ENCODE measurements at regions not wholly inside any gene's neighbourhood (a gene's known extent, or its start where the extent isn't known, plus 50 kb on each side); places are given as distances from the start of the nearest gene placed in this dataset.

DNA sequence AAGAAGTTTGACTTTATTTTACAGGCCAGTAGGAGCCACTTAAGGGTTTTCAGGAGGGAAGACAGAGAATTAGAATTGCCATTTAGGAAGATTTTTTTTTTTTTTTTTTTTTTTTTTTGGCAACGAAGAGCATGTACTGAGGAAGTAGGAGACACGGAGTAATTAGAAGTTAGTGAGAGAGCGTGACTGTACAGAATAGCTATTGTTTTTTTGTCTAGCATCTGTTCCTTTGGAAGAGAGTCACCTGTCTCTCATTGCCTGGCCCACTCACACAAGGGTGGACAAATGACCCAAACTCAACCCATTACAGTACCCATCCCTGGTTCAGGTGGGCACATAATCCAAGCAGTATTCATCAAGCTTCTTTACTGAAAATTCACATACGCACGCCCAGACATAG lies 166.7 kb downstream of the LACC1 start:
- H3K9me3 ChIP-seq (ENCODE audit: low read length) = no peaks in the 10 kb centered on the region
- H3K9me2 ChIP-seq (replicated peaks; ENCODE audit: insufficient read depth, low read length) = no peaks in the 10 kb centered on the region
- no peak overlapping the region for H3K27ac ChIP-seq (ENCODE audit: low read length)
- no peaks in the 10 kb centered on the region for H3K36me3 ChIP-seq (ENCODE audit: insufficient read depth, low read length)
- no peaks in the 10 kb centered on the region for H3K4me1 ChIP-seq (ENCODE audit: low read length)
- H4K20me1 ChIP-seq (ENCODE audit: insufficient read depth, low read depth, low read length) = no peaks in the 10 kb centered on the region
- no peaks in the 10 kb centered on the region for H3K27me3 ChIP-seq (ENCODE audit: low read length)
- H3K4me3 ChIP-seq (ENCODE audit: low read length) = no peak overlapping the region
- no peak for DNase-seq
- no peaks in the 10 kb centered on the region for H3K79me2 ChIP-seq (ENCODE audit: low read length)
- no peak overlapping the region for H3K9ac ChIP-seq (ENCODE audit: low read length)
- H3K4me2 ChIP-seq (ENCODE audit: low read depth, low read length, poor library complexity, severe bottlenecking) = no peak overlapping the region
- H2AFZ ChIP-seq (ENCODE audit: low read length) = no peak overlapping the region

DNA sequence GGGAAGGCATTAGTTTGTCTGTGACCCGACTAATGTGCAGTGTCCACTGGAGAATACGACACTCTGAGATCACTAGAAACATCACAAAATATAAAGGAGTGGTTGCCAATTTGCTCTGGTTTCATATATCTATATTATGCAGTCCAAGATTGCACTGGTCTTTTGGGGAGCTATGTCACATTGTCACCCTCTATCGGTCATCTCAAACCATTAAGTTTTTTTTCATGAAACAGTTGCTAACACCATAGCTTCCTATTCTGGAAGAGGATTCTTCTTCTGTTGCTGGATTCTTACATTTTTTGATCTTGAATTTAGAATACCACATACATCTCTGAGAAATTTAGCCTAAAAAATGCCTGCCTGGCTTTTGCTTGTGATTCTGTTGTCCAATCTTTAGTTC lies 168.6 kb downstream of the LACC1 start:
- Histone ChIP-seq H3K9ac (ENCODE audit: low read length) (no peak overlapping the region), H3K4me2 (ENCODE audit: low read depth, low read length, poor library complexity, severe bottlenecking) (no peak overlapping the region)

DNA sequence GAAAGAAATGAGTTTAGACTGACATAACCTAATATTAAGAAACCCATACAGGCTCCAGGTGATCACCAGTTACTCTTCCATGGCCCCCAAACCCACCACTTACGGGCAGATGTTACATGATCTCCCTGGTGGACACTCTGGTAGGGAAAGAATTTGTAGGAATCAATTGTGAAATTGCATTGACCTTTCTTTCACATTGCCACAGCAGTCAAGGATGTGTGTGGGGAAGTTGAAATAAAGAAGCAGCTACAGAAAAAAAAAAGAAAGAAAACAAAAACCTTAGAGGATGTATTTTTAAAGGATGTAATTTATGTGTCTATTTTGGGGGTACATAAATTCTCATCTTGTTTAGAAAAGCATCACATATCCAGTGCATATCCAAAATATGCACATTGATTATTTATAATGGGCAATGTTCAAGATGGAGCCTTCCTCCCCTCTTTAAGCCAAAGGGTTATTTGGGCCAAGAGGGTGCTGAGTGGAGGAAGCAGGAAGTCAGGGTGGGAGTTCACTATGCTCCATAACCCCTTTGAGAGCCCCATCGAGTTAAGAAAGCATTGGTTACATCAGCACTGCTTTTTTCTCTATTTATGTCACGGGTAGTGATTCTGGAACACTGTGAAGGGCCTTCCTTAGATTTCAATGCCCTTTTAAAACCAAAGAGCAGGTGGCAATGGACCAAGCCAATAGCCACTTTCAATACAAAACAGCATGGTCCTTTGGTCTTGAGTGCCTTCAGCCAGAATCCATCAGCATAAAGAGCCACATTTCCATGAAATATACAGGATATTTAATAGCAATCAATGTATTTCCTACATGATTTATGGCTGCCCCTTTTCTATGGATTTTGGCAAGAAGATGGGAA lies 169.6 kb downstream of the LACC1 start:
- H3K27ac ChIP-seq (ENCODE audit: low read length) = no peak overlapping the region
- H3K79me2 ChIP-seq (ENCODE audit: low read length) = no peaks in the 10 kb centered on the region
- H3K4me3 ChIP-seq (ENCODE audit: low read length) = no peak overlapping the region
- H3K9me2 ChIP-seq (replicated peaks; ENCODE audit: insufficient read depth, low read length) = no peaks in the 10 kb centered on the region
- H3K9me3 ChIP-seq (ENCODE audit: low read length) = no peaks in the 10 kb centered on the region
- no peak for DNase-seq
- no peaks in the 10 kb centered on the region for H4K20me1 ChIP-seq (ENCODE audit: insufficient read depth, low read depth, low read length)
- H3K36me3 ChIP-seq (ENCODE audit: insufficient read depth, low read length) = no peaks in the 10 kb centered on the region
- no peak overlapping the region for H2AFZ ChIP-seq (ENCODE audit: low read length)
- H3K9ac ChIP-seq (ENCODE audit: low read length) = no peak overlapping the region
- H3K27me3 ChIP-seq (ENCODE audit: low read length) = no peaks in the 10 kb centered on the region
- H3K4me2 ChIP-seq (ENCODE audit: low read depth, low read length, poor library complexity, severe bottlenecking) = no peak overlapping the region
- no peaks in the 10 kb centered on the region for H3K4me1 ChIP-seq (ENCODE audit: low read length)

More for the DNA sequence above, 168.6 kb downstream of the LACC1 start:
- no peaks in the 10 kb centered on the region for H3K36me3 ChIP-seq (ENCODE audit: insufficient read depth, low read length)
- H3K27me3 ChIP-seq (ENCODE audit: low read length) = no peaks in the 10 kb centered on the region
- no peaks in the 10 kb centered on the region for H3K4me1 ChIP-seq (ENCODE audit: low read length)
- H4K20me1 ChIP-seq (ENCODE audit: insufficient read depth, low read depth, low read length) = no peaks in the 10 kb centered on the region
- no peak overlapping the region for H2AFZ ChIP-seq (ENCODE audit: low read length)
- DNase-seq = peak; percentile 67
- no peak overlapping the region for H3K27ac ChIP-seq (ENCODE audit: low read length)
- H3K9me3 ChIP-seq (ENCODE audit: low read length) = no peaks in the 10 kb centered on the region
- H3K9me2 ChIP-seq (replicated peaks; ENCODE audit: insufficient read depth, low read length) = no peaks in the 10 kb centered on the region
- H3K4me3 ChIP-seq (ENCODE audit: low read length) = no peak overlapping the region
- no peaks in the 10 kb centered on the region for H3K79me2 ChIP-seq (ENCODE audit: low read length)

DNA sequence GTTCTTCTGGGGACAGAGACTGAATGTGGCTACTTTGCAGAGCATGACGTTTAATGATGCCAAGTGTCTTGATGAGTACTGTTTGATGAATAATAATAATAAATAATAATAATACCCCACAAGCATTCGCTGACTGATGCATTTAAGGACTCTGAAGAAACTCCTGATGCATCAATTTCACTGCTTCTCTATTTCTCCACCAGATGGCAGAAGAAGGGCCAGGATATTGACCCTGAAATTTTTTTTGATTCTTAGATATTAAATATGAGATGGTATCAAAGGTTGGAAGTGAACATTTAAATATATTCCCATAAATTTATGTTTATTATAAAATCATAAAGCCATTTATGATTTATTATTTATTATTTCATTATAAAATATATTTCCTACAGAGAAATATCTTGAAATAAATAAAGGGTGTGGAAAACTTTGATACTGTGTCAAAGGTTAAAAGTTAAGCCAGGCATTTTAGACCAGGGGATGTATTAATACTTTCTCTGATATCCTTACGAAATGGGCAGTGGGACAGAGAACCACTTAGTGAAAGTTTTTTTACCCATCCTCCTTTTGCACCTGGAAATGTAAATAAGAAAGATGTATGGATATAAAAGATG lies 170.9 kb downstream of the LACC1 start:
- peak; percentile 70 for DNase-seq
- no peaks in the 10 kb centered on the region for H3K36me3 ChIP-seq (ENCODE audit: insufficient read depth, low read length)
- no peak overlapping the region for H2AFZ ChIP-seq (ENCODE audit: low read length)
- H3K27ac ChIP-seq (ENCODE audit: low read length) = no peak overlapping the region
- H3K9me2 ChIP-seq (replicated peaks; ENCODE audit: insufficient read depth, low read length) = no peaks in the 10 kb centered on the region
- no peaks in the 10 kb centered on the region for H3K27me3 ChIP-seq (ENCODE audit: low read length)
- no peak overlapping the region for H3K9ac ChIP-seq (ENCODE audit: low read length)
- H3K4me1 ChIP-seq (ENCODE audit: low read length) = no peaks in the 10 kb centered on the region
- no peak overlapping the region for H3K4me3 ChIP-seq (ENCODE audit: low read length)
- no peak overlapping the region for H3K4me2 ChIP-seq (ENCODE audit: low read depth, low read length, poor library complexity, severe bottlenecking)
- no peaks in the 10 kb centered on the region for H3K79me2 ChIP-seq (ENCODE audit: low read length)
- H4K20me1 ChIP-seq (ENCODE audit: insufficient read depth, low read depth, low read length) = no peaks in the 10 kb centered on the region
- no peaks in the 10 kb centered on the region for H3K9me3 ChIP-seq (ENCODE audit: low read length)

DNA sequence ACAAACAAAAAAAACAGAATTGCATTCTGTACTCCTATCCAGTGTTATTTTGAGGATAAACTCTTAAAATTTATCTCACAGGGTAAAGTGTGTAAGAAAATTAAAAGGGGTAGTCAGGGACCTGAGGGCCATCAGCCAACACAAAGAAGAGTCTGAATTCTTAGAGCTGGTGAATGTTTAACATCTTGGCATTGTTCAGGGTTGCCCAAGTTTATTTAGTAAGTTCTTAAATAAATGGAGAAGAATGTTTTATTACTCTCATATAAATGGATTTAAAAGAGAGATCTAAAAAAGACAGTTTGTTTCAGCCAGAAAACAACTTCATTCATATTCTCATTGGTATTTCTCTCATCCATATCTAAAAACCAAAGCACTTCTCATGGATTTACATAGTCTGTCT lies 171.7 kb downstream of the LACC1 start:
- H3K4me1 ChIP-seq (ENCODE audit: low read length) = no peaks in the 10 kb centered on the region
- H3K36me3 ChIP-seq (ENCODE audit: insufficient read depth, low read length) = no peaks in the 10 kb centered on the region
- no peak overlapping the region for H3K4me2 ChIP-seq (ENCODE audit: low read depth, low read length, poor library complexity, severe bottlenecking)
- H3K27ac ChIP-seq (ENCODE audit: low read length) = no peak overlapping the region
- no peak for DNase-seq
- H3K9me3 ChIP-seq (ENCODE audit: low read length) = no peaks in the 10 kb centered on the region
- no peaks in the 10 kb centered on the region for H4K20me1 ChIP-seq (ENCODE audit: insufficient read depth, low read depth, low read length)
- no peaks in the 10 kb centered on the region for H3K27me3 ChIP-seq (ENCODE audit: low read length)
- no peaks in the 10 kb centered on the region for H3K9me2 ChIP-seq (replicated peaks; ENCODE audit: insufficient read depth, low read length)
- H3K9ac ChIP-seq (ENCODE audit: low read length) = no peak overlapping the region
- no peak overlapping the region for H3K4me3 ChIP-seq (ENCODE audit: low read length)
- no peaks in the 10 kb centered on the region for H3K79me2 ChIP-seq (ENCODE audit: low read length)
- no peak overlapping the region for H2AFZ ChIP-seq (ENCODE audit: low read length)

DNA sequence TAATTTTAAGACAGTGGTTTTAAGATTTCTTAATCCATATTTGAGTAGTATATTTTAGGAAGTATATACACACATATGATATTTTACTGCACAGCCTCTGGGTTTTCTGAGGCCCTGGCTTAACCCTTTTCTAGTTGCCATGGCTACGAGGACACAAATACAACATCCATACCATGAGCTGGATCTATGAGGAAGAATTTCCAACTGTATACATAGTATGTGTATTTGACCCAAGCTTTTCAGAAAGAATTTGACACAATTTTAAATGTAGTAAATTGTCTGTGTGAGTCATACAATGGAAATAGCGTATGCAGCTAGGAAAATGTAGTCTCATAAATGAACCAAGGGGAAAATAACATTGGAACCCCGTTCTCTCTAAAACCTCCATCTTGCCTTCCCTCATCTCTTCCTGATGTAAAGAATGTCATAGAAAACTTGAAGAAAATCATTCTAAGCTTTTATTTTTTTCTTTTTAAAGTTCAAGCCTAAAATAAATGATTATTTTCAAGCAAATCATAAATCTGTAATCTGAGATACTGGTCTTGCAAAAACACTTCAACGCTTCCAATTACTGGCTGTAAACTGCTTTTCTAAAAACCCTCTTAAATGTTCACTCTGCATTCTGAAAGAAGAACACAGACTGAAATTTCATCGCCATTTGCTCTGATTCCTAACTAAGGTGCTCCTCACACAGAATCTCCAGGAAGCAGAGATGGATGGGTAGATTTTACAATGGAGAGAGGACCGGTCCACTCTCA lies 172.4 kb downstream of the LACC1 start:
- H3K27me3 ChIP-seq (ENCODE audit: low read length) = no peaks in the 10 kb centered on the region
- H3K9me3 ChIP-seq (ENCODE audit: low read length) = no peaks in the 10 kb centered on the region
- no peak overlapping the region for H2AFZ ChIP-seq (ENCODE audit: low read length)
- no peaks in the 10 kb centered on the region for H3K79me2 ChIP-seq (ENCODE audit: low read length)
- H3K9ac ChIP-seq (ENCODE audit: low read length) = no peak overlapping the region
- no peaks in the 10 kb centered on the region for H3K36me3 ChIP-seq (ENCODE audit: insufficient read depth, low read length)
- no peaks in the 10 kb centered on the region for H3K9me2 ChIP-seq (replicated peaks; ENCODE audit: insufficient read depth, low read length)
- no peak overlapping the region for H3K27ac ChIP-seq (ENCODE audit: low read length)
- no peaks in the 10 kb centered on the region for H3K4me1 ChIP-seq (ENCODE audit: low read length)
- no peak overlapping the region for H3K4me3 ChIP-seq (ENCODE audit: low read length)
- no peak overlapping the region for H3K4me2 ChIP-seq (ENCODE audit: low read depth, low read length, poor library complexity, severe bottlenecking)
- no peak for DNase-seq
- H4K20me1 ChIP-seq (ENCODE audit: insufficient read depth, low read depth, low read length) = no peaks in the 10 kb centered on the region

DNA sequence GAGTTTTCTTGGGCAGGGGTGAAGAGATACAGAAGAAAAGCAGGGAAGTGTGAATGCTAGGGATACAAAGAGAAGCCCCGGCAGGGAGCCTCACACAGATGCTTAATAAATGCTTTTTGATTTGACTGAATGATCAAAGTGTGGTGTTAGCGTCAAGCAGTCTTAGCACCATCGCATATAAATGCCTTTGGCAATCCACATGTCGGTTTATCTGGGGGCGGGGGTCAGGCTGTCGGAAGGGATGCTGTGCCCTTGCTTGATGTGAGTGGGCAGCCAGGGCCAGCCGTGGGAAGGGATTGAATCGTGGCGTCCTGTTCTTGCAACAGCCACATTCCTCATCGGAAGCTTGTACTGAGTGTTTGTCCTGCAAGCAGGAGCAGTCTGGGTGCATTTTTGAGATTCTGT lies 173.1 kb downstream of the LACC1 start:
- Histone ChIP-seq H3K79me2 (ENCODE audit: low read length) (no peaks in the 10 kb centered on the region), H3K9me3 (ENCODE audit: low read length) (no peaks in the 10 kb centered on the region), H3K4me2 (ENCODE audit: low read depth, low read length, poor library complexity, severe bottlenecking) (no peak overlapping the region), H3K4me3 (ENCODE audit: low read length) (no peak overlapping the region), H3K27me3 (ENCODE audit: low read length) (no peaks in the 10 kb centered on the region), H3K4me1 (ENCODE audit: low read length) (no peaks in the 10 kb centered on the region), H2AFZ (ENCODE audit: low read length) (no peak overlapping the region), H4K20me1 (ENCODE audit: insufficient read depth, low read depth, low read length) (no peaks in the 10 kb centered on the region), H3K27ac (ENCODE audit: low read length) (no peak overlapping the region), H3K9me2 (replicated peaks; ENCODE audit: insufficient read depth, low read length) (no peaks in the 10 kb centered on the region), H3K36me3 (ENCODE audit: insufficient read depth, low read length) (no peaks in the 10 kb centered on the region), H3K9ac (ENCODE audit: low read length) (no peak overlapping the region)
- no peak for DNase-seq

DNA sequence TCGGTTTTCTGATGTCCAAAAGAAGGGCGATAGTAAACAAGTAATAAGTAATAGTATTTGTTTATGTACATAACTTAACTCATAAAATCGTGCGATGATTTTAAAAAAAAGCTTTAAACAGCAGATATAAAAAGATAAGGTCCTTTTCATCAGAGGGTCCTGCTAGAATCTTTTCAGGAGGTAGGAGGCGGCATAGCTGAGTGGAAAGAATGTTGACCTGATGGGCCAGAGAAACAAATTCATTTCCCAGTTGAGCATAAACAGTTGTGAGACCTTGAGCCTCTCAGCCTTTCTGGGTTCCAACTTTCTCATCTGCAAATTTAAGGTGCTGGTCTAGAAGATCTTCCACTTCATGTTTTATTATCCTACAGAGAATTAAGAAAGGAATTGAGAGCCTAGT lies 173.5 kb downstream of the LACC1 start:
- Histone ChIP-seq H3K27me3 (ENCODE audit: low read length) (no peaks in the 10 kb centered on the region), H3K36me3 (ENCODE audit: insufficient read depth, low read length) (no peaks in the 10 kb centered on the region), H3K9me2 (replicated peaks; ENCODE audit: insufficient read depth, low read length) (no peaks in the 10 kb centered on the region), H3K4me2 (ENCODE audit: low read depth, low read length, poor library complexity, severe bottlenecking) (no peak overlapping the region), H3K4me3 (ENCODE audit: low read length) (no peak overlapping the region), H3K9ac (ENCODE audit: low read length) (no peak overlapping the region), H3K79me2 (ENCODE audit: low read length) (no peaks in the 10 kb centered on the region), H4K20me1 (ENCODE audit: insufficient read depth, low read depth, low read length) (no peaks in the 10 kb centered on the region), H3K9me3 (ENCODE audit: low read length) (no peaks in the 10 kb centered on the region), H3K4me1 (ENCODE audit: low read length) (no peaks in the 10 kb centered on the region), H3K27ac (ENCODE audit: low read length) (no peak overlapping the region), H2AFZ (ENCODE audit: low read length) (no peak overlapping the region)
- no peak for DNase-seq

All from Karpas-422 (cell line).